G401 (cell line): ENCODE measurements at regions not wholly inside any gene's neighbourhood (a gene's known extent, or its start where the extent isn't known, plus 50 kb on each side); places are given as distances from the start of the nearest gene placed in this dataset.

Experiments
- DNase-seq: peaks from one replicate; pipeline ENCODE4 v3.0.0-alpha.2; 2015; ENCODE audit warnings: low spot score
- in situ Hi-C: cut with HindIII; loops from 2 replicates; pipeline ENCODE4 v1.10.0; 2016; ENCODE audit warnings: low sequenced_read_pairs, mixed read lengths

DNA sequence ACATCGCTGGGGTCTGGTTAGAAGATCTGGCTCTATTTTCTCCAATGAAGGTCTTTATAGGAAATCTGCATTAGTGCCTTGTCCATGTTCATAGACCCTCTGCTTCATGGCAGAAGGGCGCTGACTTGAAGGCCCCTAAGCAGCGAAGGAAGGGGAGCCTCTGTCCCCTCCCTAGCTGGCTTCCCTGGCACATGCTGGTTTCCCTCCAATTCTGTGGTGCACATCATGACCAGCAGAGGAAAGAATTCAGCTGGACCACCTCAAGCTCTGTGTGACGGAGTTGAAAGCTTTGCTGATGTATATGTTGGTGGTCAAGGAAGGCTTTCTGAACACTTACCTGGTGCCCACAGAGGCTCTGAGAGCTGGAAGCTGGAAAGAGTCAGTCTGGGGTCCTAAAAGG is 129.7 kb upstream of the MYLIP start:
- no peak for DNase-seq
- in situ Hi-C loops: no loop called here

DNA sequence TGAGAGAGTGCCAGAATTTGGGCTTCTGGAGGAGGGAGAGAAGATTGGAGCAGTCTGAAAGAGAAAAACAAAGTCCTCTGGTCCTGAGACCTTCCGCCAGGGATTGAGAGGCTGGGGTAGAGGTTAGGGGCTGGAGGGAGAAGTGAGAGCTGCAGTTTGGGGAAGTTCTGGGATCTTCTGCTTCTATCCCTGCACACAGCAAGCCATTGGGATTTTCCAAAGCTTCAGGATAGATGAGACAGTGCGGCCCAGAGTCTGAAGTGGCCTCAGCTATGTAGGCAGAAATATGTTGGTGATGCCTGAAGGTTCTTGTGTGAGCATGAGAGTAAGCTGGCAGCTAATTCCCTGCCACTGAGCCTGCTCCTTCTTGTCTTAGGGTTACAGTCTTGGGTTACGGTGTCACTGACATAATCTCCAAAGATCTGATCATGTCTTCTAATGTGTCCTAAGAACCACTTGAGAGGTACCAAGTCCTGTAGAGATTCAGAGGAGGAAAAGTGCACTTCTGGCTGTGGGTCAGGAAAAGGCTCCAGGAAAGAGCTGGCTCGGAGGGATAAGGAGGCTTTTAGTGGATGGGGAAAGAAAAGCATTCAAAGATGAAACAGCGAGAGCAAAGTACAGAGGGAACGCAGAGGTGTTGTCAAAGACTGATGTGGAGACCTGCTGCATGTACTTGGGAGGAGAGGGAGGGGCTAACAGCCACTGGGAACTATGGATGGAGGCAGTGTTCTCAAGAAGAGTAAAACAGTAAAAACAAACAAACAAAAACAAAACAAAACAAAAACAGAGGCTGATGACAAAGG is 131.1 kb upstream of the MYLIP start:
- in situ Hi-C loops: no loop called here
- no peak for DNase-seq

DNA sequence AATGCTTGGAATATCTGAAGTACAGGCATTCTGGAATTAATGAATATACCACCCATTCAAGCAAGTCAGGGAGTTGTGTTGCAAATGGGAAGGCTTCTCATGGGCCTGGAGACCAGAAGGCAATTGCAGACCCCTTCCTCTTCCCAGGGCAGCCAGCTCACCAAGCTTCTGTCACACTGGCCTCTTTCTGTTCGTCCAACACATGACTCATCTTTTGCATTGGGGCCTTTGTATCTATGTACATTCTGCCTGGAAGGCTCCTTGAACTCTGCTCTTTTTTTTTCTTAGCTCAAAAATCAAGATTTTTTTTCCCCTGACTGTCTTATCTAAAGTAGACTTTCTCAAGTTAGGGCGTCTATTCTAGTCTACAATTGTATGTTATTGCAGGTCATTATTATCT is 132.9 kb upstream of the MYLIP start:
- in situ Hi-C loops: no loop called here
- DNase-seq: no peak

DNA sequence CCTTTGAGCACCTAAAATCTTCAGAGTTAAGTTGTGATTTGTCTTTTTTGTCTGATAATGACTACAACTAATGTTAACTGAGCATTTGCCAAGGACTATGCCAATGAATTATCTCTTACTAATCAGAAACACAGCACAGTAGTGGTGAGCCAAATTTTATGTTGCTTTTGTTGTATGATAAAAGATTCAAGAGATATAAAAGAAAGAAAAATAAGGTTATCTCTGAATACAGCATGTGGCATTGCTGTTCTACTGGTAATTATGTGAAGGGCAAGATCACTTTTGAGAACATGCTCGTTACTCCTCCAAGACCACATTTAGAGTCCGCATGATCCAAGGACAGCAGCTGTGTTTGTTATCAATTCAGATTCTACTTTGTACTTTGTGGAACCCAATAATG is 133.4 kb upstream of the MYLIP start:
- in situ Hi-C loops: no loop called here
- no peak for DNase-seq

DNA sequence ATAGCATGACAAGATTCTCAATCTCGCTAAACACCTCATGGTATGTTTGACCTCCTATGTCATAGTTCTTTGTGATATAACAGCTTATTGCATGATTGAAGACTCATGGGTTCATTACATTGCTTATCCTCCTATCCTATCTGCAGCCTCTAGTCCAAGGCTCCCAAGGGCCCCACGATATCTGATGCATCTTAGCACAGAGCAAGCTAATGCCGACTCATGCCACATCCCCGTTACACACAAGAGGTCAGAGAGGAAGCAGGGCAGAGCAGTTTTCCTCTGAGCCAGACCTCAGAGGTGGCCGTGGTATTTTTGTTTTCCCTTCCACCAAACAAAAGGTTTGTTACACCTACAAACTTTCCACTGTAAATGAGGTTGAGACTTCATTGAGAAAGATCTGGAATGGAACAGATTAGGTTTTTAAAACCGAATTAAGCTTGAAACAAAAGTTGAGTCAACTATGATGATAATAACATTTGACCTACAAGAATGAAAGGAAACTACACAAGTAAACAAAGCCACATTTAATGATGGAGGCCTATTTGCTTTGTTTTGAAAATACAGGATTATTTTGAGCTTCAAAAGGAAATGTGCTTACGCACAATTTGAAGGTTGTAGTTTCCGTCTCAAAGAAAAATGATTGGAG is 133.9 kb upstream of the MYLIP start:
- in situ Hi-C loops: no loop called here
- no peak for DNase-seq

DNA sequence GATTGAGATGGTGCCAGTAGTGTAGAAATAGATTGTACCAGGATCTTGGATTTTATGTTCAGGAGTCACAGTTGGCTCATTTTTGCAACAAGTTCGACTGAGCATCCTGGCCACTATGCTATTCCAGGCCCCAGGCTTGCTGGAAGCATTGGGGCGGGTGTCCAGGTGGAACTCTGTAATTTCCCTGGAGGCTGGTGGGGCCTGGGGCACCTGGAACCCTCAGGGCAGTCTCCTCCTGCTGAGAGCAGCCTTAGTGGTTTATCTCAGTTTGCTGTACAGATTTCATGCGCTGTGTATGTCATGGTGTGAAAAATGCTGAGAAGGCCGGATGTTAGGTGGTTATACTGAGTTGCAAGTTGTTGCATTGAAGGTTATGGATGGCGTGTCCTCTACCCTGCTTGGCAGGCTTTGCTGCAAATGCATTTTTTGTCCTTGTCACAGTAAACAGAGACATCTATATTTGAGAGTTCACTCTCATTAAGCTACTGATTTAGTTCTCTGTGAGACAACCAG is 135.1 kb upstream of the MYLIP start:
- in situ Hi-C loops: no loop called here
- no peak for DNase-seq

DNA sequence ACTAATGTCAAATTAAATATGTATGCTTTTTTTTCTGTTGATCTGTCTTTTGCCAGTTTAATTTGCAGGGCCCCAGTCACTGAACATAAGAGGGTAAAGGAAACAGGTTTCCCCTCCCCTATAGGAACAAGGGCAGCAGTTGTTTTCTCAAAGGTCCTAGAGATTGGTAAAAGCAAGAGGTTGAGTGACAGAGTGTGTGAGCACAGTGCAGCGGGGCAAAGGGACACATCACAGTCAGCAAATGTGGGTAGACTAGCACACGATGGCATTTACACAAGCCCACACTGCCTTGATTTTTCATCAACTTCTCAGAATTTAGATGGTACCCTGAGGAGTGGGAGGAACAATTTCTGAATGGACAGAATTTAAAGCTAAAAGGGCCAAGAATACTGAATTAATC is 138.7 kb upstream of the MYLIP start:
- no peak for DNase-seq
- in situ Hi-C loops: no loop called here

DNA sequence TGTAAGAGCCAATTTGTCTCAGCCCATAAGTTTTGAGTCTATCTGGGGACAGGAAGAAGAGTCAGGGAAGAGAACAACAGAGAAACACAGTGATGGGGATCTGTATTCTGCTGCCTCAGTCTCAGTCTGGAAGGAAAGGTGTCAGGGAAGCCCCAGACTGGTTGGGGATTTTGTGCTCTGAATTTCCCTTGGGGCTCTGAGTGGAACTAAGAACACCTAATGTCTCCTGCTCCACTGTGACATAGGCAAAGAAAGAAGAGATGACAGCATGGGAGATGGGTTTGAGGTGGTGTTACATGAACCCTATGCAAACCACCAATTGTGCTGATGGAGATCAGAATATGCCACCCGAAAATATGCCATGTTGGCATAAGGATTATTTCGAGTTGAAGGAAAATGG is 139.5 kb upstream of the MYLIP start:
- in situ Hi-C loops: no loop called here
- DNase-seq: no peak

DNA sequence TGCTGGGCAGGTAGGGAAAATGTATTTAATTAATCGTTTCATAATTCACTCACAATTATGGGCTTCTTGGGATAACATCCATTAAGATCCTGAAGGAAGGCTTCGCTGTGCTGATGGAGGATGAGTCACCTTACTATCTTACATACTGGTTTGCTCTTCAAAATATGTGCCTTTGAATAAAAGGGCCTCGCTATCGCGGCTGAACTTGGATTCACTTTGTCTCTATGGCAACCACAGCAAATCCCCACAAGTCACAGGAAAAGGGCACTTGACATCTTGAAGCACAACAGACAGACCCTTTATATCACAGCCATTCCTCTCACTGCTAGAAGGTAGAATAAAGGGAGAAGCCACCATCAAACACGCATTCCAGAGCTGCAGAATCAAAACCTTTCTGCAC is 141.3 kb upstream of the MYLIP start:
- DNase-seq: no peak
- in situ Hi-C loops: no loop called here

DNA sequence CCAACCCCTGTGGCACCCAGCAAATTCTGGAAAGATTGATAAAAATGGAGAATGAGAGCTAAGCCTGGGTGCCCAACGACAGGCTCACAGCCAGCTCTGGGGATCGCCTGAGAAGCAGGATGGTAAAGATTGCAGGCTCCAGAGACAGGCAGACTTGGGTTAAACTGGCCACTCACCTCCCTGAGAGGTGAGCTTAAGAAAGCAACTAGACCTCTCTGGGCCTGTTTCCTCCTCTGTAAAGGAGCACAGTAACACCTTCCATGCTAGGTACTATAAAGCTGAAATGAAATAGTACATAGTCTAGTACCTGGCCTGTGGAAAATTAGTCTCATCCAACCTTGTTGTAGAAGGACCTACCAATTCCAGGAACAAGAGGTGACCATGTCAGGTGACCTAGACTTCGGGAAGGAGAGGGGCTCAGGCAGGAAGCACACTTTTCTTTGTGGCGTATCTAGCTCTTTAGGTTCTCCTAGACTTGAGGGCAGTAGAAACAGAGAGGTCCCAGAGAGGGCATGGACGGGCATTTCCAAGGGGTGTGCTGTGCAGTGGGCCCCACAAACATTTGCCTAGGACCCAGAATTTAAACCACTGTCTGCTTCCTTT is 142.8 kb upstream of the MYLIP start:
- no peak for DNase-seq
- in situ Hi-C loops: no loop called here

DNA sequence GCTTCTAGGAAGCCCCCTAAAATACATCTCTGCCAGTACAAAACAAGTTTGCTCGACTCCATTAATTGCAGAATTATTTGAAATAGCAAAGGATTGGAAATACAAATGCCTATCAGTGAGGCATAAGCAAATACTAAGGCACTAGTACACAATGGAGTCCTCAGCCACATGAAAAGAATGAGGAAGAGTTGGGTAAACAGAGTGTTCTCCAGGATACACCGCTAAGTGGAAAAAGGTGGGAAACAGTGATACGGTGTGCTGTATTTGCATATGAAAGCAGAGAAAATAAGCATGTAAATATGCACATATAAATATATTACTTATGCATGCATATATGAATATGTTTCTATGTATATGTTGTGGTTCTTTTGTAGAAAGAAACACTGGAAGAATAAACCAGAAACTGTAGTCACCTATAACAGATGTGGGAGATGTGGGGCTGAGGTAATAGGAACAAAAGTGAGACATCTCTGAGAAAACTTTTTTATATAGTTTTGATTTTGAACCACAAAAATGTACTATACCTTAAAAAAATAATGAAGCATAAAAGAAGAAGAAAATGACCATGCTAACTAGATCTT is 143.4 kb upstream of the MYLIP start:
- in situ Hi-C loops: no loop called here
- no peak for DNase-seq

DNA sequence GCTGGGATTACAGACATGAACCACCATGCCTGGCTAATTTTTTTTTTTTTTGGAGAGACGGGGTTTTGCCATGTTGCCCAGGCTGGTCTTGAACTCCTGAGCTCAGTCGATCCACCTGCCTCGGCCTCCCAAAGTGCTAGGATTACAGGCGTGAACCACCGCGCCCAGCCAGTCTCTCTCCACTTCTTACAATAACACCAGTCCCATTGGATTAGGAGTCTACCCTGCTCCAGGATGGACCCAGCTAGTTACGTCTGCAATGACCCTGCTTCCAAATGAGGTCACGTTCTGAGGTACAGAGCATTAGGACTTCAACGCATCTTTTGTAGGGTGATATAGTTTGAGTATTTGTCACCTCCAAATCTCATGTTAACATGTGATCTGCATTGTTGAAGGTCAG is 146.9 kb upstream of the MYLIP start:
- no peak for DNase-seq
- in situ Hi-C loops: no loop called here

DNA sequence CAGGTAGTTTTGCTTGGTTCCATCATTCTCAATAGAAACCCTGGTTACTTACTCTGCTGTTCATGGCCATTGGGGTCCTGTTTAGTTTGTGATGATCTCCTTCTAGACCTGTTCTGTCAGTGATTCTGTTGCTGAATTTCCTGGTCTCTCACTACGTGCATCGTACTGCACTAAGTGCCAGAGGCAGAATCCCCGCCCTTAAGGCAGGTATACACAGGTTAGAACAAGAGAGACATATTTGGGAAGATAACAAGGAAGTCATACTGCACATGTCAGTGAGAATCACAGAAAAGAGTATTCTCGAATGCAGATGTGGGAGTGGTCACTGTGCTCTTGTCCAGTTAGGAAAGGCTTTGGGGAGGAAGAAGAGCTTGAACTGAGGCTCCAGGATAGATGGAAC is 148.1 kb upstream of the MYLIP start:
- no peak for DNase-seq
- in situ Hi-C loops: no loop called here

DNA sequence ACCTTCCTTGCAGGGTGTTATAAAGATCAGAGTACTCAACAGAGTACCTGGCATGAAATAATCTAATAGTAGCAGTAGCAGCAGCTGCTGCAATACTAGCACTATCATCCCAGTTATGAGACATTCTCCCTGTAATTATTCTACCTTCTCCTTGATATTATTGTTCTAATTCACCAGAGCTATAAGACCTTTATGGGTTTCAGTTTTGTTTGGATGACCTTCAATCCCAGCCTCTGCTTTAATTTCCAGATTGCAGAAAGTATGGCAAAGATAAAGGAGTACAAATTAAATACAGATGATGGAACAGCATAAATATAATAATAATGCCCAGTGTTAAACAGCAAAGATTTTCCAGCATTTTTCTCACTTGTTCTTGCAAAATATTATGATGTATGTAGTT is 150.5 kb upstream of the MYLIP start:
- in situ Hi-C loops: no loop called here
- DNase-seq: no peak

DNA sequence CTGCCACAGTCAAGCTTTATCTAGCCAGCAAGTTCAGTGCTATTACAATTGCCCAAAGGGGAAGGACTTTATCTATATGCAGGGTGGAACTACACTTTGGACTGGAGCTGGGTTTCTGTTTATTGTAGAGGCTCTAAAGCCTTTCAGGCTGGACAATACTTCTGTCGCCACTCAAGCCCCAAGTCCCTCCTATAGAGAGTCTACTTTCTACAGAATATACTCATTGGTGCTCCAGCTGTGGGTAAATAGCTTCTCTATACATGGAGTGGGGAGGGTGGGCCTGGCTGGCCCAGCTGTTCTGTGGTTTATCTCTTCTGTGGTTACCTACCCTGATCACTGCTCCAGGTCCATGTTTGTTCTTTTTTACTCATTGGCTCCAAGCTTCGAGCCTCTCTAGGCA is 151.8 kb upstream of the MYLIP start:
- in situ Hi-C loops: no loop called here
- no peak for DNase-seq

DNA sequence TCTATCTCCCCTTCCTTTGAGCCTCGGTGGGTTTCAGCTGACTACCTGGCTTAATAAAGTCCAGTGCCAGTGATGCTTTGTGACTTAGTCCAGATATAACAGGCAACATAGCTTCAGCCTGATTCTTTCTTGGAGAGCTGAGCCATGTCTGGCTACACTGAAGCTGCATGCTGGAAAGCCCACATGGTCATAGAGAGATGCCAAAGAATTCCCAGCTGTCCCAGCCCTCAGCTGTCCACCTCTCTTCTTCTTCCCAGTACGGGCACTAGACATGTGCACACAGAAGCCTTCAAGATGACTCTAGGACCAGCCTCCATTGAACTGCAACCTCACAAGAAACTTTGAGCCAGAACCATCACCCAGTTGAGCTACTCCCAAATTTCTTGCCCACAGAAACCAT is 154.1 kb upstream of the MYLIP start:
- peak; percentile 35 for DNase-seq
- in situ Hi-C loops: no loop called here

DNA sequence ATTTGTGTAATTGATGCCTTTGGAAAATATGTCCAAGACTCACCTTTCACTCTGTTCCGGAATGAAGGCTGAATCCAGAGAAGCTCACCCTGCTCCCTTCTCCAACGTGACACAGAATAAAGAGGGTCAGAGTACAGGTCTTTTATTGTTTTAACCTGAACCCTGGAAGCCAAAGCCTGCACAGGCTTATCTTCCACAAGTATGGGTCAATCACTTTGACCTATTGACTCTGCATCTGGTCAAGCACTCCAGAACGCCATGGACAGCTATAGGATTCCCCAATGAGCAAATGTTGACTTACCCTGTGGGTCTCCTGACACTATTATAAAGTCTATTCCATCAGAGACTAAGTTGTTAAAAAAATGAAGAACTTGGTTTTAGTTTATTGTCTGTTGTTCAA is 158.4 kb upstream of the MYLIP start:
- no peak for DNase-seq
- in situ Hi-C loops: no loop called here

DNA sequence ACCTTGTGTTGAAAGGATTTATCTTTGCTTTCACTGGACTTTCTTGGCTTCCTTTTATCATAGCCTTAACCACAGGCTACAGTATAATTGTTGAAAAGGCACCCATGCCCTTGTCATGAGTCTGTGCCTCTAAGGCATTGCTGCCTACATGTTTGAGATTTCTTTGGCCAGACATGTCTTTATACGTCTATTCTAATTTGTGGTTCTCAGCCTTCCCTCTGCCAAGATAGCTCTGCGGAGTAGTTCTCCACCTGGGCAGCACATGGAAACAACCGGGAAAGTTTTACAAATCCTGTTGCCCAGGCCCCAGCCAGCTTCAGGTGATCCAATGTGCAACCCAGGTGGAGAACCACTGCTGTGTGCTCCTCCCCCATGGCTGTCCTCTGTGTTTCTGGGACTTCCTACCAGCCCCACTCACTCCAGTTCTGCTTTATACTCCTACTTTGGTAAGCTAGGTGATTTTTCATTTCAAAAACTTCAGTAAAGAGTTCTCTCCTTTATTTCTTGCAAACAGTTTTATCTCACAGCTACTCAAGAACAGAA is 159.6 kb upstream of the MYLIP start:
- in situ Hi-C loops: no loop called here
- DNase-seq: no peak

DNA sequence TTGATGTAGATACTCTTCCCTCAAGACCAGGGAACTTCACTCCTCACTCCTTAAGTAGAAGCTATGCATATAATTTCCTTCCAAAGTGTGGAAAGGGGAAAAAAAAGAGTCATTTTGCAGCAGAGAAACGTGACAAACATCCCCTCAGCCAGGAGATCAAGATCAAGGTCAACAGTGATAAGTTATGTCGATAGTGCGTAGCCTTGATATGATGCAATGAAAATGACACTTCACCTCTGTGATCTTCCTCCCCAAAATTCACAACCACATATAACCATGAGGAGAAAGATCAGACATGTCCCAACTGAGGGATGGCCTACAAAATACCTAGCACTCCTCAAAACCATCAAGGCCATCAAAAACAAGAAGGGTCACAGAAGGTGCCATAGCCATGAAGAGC is 160.4 kb upstream of the MYLIP start:
- DNase-seq: no peak
- in situ Hi-C loops: no loop called here

DNA sequence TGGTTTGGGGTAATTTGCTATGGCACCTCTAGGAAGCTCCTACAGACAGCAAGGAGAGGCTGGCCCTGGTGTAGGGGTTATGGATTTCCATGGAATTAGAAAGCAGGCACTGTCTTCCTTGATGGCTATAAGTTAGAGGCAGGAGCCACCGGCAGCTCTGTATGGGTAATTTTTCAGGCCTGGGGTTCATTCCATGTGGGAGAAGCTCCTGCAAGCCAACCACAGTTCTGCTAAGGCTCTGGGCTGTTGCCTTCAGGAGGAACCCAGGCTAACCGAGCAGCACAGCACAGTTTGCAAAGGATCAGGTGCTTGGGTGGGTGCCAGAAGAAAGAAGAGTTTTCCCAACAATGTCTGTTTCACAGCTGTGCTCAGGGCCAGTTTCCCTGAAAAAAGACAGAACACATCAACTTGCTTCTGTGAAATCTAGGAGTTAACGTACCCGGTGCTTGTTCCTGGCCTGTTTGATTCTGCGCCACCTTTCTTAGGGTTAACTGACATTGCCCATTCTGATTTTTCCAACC is 162.8 kb upstream of the MYLIP start:
- no peak for DNase-seq
- in situ Hi-C loops: no loop called here
